PC-9 (cell line): ENCODE measurements at regions not wholly inside any gene's neighbourhood (a gene's known extent, or its start where the extent isn't known, plus 50 kb on each side); places are given as distances from the start of the nearest gene placed in this dataset.

Experiments used
- CTCF ChIP-seq: fragments of 200-600 bp; sonication (generic); conservative IDR thresholded peaks from 2 replicates; pipeline ENCODE4 v1.6.1; 2017; ENCODE audit warnings: mixed run types, antibody characterized with exemption, mild to moderate bottlenecking, moderate library complexity
- EZH2 ChIP-seq: fragments of 200-600 bp; sonication (generic); IDR thresholded peaks from 2 replicates; pipeline ENCODE4 v1.8.0; 2017; ENCODE audit warnings: antibody characterized with exemption, low read depth

DNA sequence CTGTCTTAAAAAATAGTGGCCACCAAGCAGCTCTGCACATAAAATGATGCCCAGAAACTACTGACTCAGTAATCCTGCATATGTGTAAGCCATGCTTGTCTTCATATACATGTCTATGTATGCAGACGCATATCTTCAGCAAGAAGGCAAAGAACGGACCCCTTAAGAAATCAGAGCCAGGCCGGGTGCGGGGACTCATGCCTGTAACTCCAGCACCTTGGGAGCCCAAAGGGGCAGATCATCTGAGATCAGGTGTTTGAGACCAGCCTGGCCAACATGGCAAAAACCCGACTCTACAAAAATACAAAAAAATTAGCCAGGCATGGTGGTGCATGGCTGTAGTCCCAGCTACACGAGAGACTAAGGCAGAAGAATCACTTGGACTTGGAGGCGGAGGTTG is 295.0 kb downstream of the TCERG1L start:
- TF ChIP-seq CTCF (no peak), EZH2 (no peak)
